ENCODE measurements at regions not wholly inside any gene's neighbourhood (a gene's known extent, or its start where the extent isn't known, plus 50 kb on each side); places are given as distances from the start of the nearest gene placed in this dataset.

DNA sequence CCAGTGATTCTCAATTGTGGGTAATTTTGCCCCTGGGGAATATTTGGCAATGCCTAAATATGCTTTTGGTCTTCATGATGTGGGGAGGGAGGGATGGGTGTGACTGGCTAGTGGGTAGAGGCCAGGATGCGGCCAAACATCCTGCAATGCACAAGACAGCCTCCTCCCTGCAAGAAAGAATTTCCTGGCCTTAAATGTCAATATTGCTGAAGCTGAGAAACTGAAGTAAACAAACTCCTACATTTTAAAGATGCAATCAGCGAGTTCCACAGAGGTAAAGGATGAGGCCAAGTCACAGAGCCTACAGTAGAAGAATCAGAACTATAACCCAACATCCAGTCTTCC is 272.9 kb upstream of the EPHA4 start:
- TF ChIP-seq POLR2A (IDR thresholded peaks at IDR 0.05), result no peak
- TF ChIP-seq, protein P1, sequence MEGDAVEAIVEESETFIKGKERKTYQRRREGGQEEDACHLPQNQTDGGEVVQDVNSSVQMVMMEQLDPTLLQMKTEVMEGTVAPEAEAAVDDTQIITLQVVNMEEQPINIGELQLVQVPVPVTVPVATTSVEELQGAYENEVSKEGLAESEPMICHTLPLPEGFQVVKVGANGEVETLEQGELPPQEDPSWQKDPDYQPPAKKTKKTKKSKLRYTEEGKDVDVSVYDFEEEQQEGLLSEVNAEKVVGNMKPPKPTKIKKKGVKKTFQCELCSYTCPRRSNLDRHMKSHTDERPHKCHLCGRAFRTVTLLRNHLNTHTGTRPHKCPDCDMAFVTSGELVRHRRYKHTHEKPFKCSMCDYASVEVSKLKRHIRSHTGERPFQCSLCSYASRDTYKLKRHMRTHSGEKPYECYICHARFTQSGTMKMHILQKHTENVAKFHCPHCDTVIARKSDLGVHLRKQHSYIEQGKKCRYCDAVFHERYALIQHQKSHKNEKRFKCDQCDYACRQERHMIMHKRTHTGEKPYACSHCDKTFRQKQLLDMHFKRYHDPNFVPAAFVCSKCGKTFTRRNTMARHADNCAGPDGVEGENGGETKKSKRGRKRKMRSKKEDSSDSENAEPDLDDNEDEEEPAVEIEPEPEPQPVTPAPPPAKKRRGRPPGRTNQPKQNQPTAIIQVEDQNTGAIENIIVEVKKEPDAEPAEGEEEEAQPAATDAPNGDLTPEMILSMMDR (IDR thresholded peaks at IDR 0.05), result no peak

All from uterus (tissue), 2 donors.